IMR-90 (cell line): ENCODE measurements at regions not wholly inside any gene's neighbourhood (a gene's known extent, or its start where the extent isn't known, plus 50 kb on each side); places are given as distances from the start of the nearest gene placed in this dataset.

Experiments used
- ATAC-seq: fragments of 200-7000 bp; cut with Tn5 transposase; 2 replicates; pipeline ENCODE4 v1.9.1; 2020; ENCODE audit warnings: low read depth, mild to moderate bottlenecking, moderate library complexity
- BruUV-seq: library from RNA; stranded (reverse); fragments of 400-500 nt; replicated peaks from 2 replicates; lab custom pipeline; 2021; lab: Mats Ljungman, UMichigan
- CTCF ChIA-PET: fragments of 300-600 bp; formaldehyde crosslinking; extraction: SDS; loops from one replicate; lab custom pipeline; 2021; ENCODE audit warnings: antibody characterized with exemption; lab: Yijun Ruan, JAX
- POLR2A ChIA-PET: fragments of 300-600 bp; sonication (Branson Sonifier 250); formaldehyde crosslinking; loops from one replicate; lab custom pipeline; 2022; ENCODE audit warnings: antibody characterized with exemption; ENCODE audit not compliant: unreplicated experiment; lab: Charles Lee
- DNase-seq: peaks from one replicate; pipeline ENCODE4 v3.0.0; 2013
- H2AFZ ChIP-seq: replicated peaks from 2 replicates; pipeline ENCODE3; 2013; ENCODE audit warnings: low read length, mild to moderate bottlenecking; ENCODE audit not compliant: poor library complexity
- H2AK5ac ChIP-seq: 2 replicates; pipeline ENCODE4 v1.6.1; 2013; ENCODE audit warnings: low read depth, low read length, inconsistent platforms
- H2AK9ac ChIP-seq: replicated peaks from 2 replicates; pipeline ENCODE3; 2013; ENCODE audit warnings: mild to moderate bottlenecking, low read depth, low read length, moderate library complexity; ENCODE audit not compliant: poor library complexity
- H2BK120ac ChIP-seq: 2 replicates; pipeline ENCODE4 v1.6.1; 2013; ENCODE audit warnings: low read depth, low read length, inconsistent platforms
- H2BK15ac ChIP-seq: 3 replicates; pipeline ENCODE4 v1.6.1; 2013; ENCODE audit warnings: low read depth, low read length, inconsistent platforms
- H2BK20ac ChIP-seq: 2 replicates; pipeline ENCODE4 v1.6.1; 2013; ENCODE audit warnings: low read depth, mild to moderate bottlenecking, inconsistent platforms, low read length, moderate library complexity
- H2BK5ac ChIP-seq: 2 replicates; pipeline ENCODE4 v1.6.1; 2013; ENCODE audit warnings: mild to moderate bottlenecking, low read depth, low read length, inconsistent platforms; ENCODE audit not compliant: poor library complexity, severe bottlenecking
- H3K14ac ChIP-seq: replicated peaks from 2 replicates; pipeline ENCODE4 v1.6.1; 2013; ENCODE audit warnings: low read depth, low read length, inconsistent platforms
- H3K18ac ChIP-seq: 2 replicates; pipeline ENCODE4 v1.6.1; 2013; ENCODE audit warnings: low read depth, low read length, control low read depth
- H3K23ac ChIP-seq: 2 replicates; pipeline ENCODE4 v1.6.1; 2013; ENCODE audit warnings: low read depth, low read length, inconsistent platforms
- H3K27ac ChIP-seq: 2 replicates; pipeline ENCODE4 v1.5.1; 2013; ENCODE audit warnings: mild to moderate bottlenecking, control low read depth, low read length; ENCODE audit not compliant: insufficient read depth
- H3K27me3 ChIP-seq: 2 replicates; pipeline ENCODE4 v1.6.1; 2013; ENCODE audit warnings: low read length; ENCODE audit not compliant: control insufficient read depth, insufficient read depth
- H3K36me3 ChIP-seq: 2 replicates; pipeline ENCODE4 v1.6.1; 2013; ENCODE audit warnings: low read length, mixed read lengths; ENCODE audit not compliant: control insufficient read depth, insufficient read depth
- H3K4ac ChIP-seq: 2 replicates; pipeline ENCODE4 v1.6.1; 2013; ENCODE audit warnings: low read depth, low read length, inconsistent platforms
- H3K4me1 ChIP-seq: 2 replicates; pipeline ENCODE4 v1.6.1; 2013; ENCODE audit warnings: low read length, mixed read lengths; ENCODE audit not compliant: control insufficient read depth, insufficient read depth
- H3K4me2 ChIP-seq: 2 replicates; pipeline ENCODE4 v1.6.1; 2013; ENCODE audit warnings: low read depth, mild to moderate bottlenecking, control low read depth, low read length, moderate library complexity
- H3K4me3 ChIP-seq: 2 replicates; pipeline ENCODE4 v1.5.1; 2013; ENCODE audit warnings: low read depth, mild to moderate bottlenecking, control low read depth, low read length, moderate library complexity; ENCODE audit not compliant: insufficient read depth
- H3K56ac ChIP-seq: 2 replicates; pipeline ENCODE4 v1.6.1; 2013; ENCODE audit warnings: low read length, inconsistent platforms; ENCODE audit not compliant: insufficient read depth; ENCODE audit errors: extremely low read depth
- H3K79me1 ChIP-seq, 2 experiments: 2 replicates each; pipeline ENCODE4 v1.6.1; 2013; ENCODE audit warnings: low read length in 2 of 2, inconsistent platforms in 1 of 2, low read depth in 1 of 2
- H3K9ac ChIP-seq: 2 replicates; pipeline ENCODE4 v1.6.1; 2013; ENCODE audit warnings: low read depth, low read length, control low read depth
- H3K9me1 ChIP-seq: 2 replicates; pipeline ENCODE4 v1.6.1; 2013; ENCODE audit warnings: low read length, inconsistent platforms; ENCODE audit not compliant: insufficient read depth
- H3K9me3 ChIP-seq: 2 replicates; pipeline ENCODE4 v1.6.1; 2013; ENCODE audit warnings: low read length; ENCODE audit not compliant: control insufficient read depth, insufficient read depth
- H4K20me1 ChIP-seq: 2 replicates; pipeline ENCODE4 v1.6.1; 2013; ENCODE audit warnings: low read length, inconsistent platforms; ENCODE audit not compliant: insufficient read depth
- H4K5ac ChIP-seq: 2 replicates; pipeline ENCODE4 v1.6.1; 2013; ENCODE audit warnings: mild to moderate bottlenecking, low read depth, low read length, control low read depth
- H4K8ac ChIP-seq, 2 experiments: 2 replicates each; pipeline ENCODE4 v1.6.1; 2013; ENCODE audit warnings: low read depth in 2 of 2, low read length in 2 of 2, control low read depth in 1 of 2, inconsistent platforms in 1 of 2
- H4K91ac ChIP-seq: 2 replicates; pipeline ENCODE4 v1.6.1; 2013; ENCODE audit warnings: low read depth, low read length, inconsistent platforms; ENCODE audit not compliant: insufficient read depth
- BHLHE40 ChIP-seq: fragments of 150-350 bp; IDR thresholded peaks from 2 replicates; pipeline ENCODE4 v1.6.1; 2016; ENCODE audit warnings: mild to moderate bottlenecking, low read depth, low read length
- CEBPB ChIP-seq: IDR thresholded peaks from 2 replicates; pipeline ENCODE4 v1.6.1; 2012; ENCODE audit warnings: low read depth, low read length, improper control_type of control experiment
- CHD1 ChIP-seq: IDR thresholded peaks from 2 replicates; pipeline ENCODE4 v1.6.1; 2012; ENCODE audit warnings: low read depth, low read length, improper control_type of control experiment
- FOS ChIP-seq: fragments of 150-350 bp; IDR thresholded peaks from 2 replicates; pipeline ENCODE4 v1.6.1; 2016; ENCODE audit warnings: low read depth, low read length
- MAFK ChIP-seq: IDR thresholded peaks from 2 replicates; pipeline ENCODE4 v1.6.1; 2012; ENCODE audit warnings: low read depth, low read length, improper control_type of control experiment
- MAZ ChIP-seq: IDR thresholded peaks from 2 replicates; pipeline ENCODE4 v1.6.1; 2012; ENCODE audit warnings: low read depth, mild to moderate bottlenecking, low read length, improper control_type of control experiment, moderate library complexity, borderline replicate concordance
- MXI1 ChIP-seq: IDR thresholded peaks from 2 replicates; pipeline ENCODE4 v1.6.1; 2012; ENCODE audit warnings: low read depth, mild to moderate bottlenecking, low read length, moderate library complexity, borderline replicate concordance
- NFE2L2 ChIP-seq: fragments of 150-350 bp; IDR thresholded peaks from 2 replicates; pipeline ENCODE4 v1.6.1; 2016; ENCODE audit warnings: low read depth, mild to moderate bottlenecking, low read length
- POLR2A ChIP-seq: IDR thresholded peaks from 2 replicates; pipeline ENCODE4 v1.6.1; 2012; ENCODE audit warnings: mild to moderate bottlenecking, low read depth, low read length
- RAD21 ChIP-seq: IDR thresholded peaks from 2 replicates; pipeline ENCODE4 v1.6.1; 2012; ENCODE audit warnings: low read length, improper control_type of control experiment
- RCOR1 ChIP-seq: IDR thresholded peaks from 2 replicates; pipeline ENCODE4 v1.6.1; 2012; ENCODE audit warnings: mild to moderate bottlenecking, low read length, improper control_type of control experiment; ENCODE audit not compliant: insufficient replicate concordance
- RFX5 ChIP-seq: IDR thresholded peaks from 2 replicates; pipeline ENCODE4 v1.8.0; 2012; ENCODE audit warnings: low read depth, mild to moderate bottlenecking, low read length, moderate library complexity
- SMC3 ChIP-seq: fragments of 150-350 bp; IDR thresholded peaks from 2 replicates; pipeline ENCODE4 v1.6.1; 2016; ENCODE audit warnings: low read depth, mild to moderate bottlenecking, antibody characterized with exemption, low read length, moderate library complexity
- dilution Hi-C: fragments of 300-500 bp; cut with HindIII; formaldehyde crosslinking; loops from one replicate; pipeline ENCODE4 v1.14.3; 2018; ENCODE audit warnings: low sequenced_read_pairs; ENCODE audit not compliant: unreplicated experiment
- in situ Hi-C: fragments of 300-500 bp; cut with MboI; formaldehyde crosslinking; loops from 3 replicates; pipeline ENCODE4 v1.14.3; 2019; ENCODE audit warnings: low sequenced_read_pairs, inconsistent platforms, mixed read lengths
- intact Hi-C: fragments of 100-400 bp; cut with micrococcal nuclease; formaldehyde crosslinking; loops from 2 replicates; pipeline ENCODE4 v1.10.0; 2022
- TF ChIP-seq, protein P1 (sequence below): fragments of 150-350 bp; IDR thresholded peaks from 2 replicates; pipeline ENCODE4 v1.6.1; 2016; ENCODE audit warnings: low read depth, mild to moderate bottlenecking, low read length, moderate library complexity, borderline replicate concordance
- TF ChIP-seq, protein P2 (sequence below): conservative IDR thresholded peaks from 2 replicates; pipeline ENCODE4 v1.5.1; 2012; ENCODE audit warnings: mild to moderate bottlenecking, low read depth, low read length, improper control_type of control experiment
- TF ChIP-seq, protein P3 (sequence below): fragments of 150-350 bp; IDR thresholded peaks from 2 replicates; pipeline ENCODE4 v1.6.1; 2017; ENCODE audit warnings: mild to moderate bottlenecking, antibody characterized with exemption, low read length, low read depth

DNA sequence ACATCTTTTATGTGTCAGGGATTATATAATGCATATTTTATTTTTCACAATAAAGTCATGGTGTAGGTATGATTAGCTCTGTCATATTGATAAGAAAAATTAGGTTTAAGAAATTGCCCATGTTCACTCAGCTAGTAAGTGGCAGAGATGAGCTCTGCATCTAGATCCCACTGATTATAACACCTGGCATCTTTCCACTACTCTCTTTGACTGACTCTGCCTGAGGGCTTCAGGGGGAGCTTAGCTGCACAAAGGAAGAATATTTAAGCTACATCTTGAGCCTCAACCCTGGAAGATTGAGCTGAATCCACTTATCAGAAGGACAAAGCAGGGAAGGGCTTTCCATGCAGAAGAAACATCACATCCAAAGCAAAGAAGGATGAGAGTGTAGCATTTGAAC lies 190.4 kb downstream of the MIS18A start:
- intact Hi-C loops: no loop called here
- H2AK9ac ChIP-seq: no peak overlapping the region
- no peak overlapping the region for H2BK20ac ChIP-seq
- H3K9ac ChIP-seq: no peak overlapping the region
- H3K27me3 ChIP-seq: peaks cover under 1% of the 10 kb centered on the region; the same call in 1 of the 2 replicates
- H2BK120ac ChIP-seq: no peak overlapping the region
- ChIA-PET POLR2A (no interaction called here), CTCF (interaction anchor here (0.5 kb wide), 1 partner anchor 159 kb away, joined by 3 read pairs; no protein-coding TSS in a partner anchor)
- no peaks in the 10 kb centered on the region for H3K79me1 ChIP-seq
- no peak overlapping the region for H3K56ac ChIP-seq
- BruUV-seq: no TSS peak
- H3K9me1 ChIP-seq: no peaks in the 10 kb centered on the region
- H3K27ac ChIP-seq: no peak overlapping the region
- H3K4me3 ChIP-seq: no peak overlapping the region
- no peaks in the 10 kb centered on the region for H3K9me3 ChIP-seq
- no peak overlapping the region for H4K8ac ChIP-seq
- no peaks in the 10 kb centered on the region for H3K4me1 ChIP-seq
- H2BK15ac ChIP-seq: no peak overlapping the region
- no peak for TF ChIP-seq FOS
- no peak for TF ChIP-seq RFX5
- TF ChIP-seq, protein P1, sequence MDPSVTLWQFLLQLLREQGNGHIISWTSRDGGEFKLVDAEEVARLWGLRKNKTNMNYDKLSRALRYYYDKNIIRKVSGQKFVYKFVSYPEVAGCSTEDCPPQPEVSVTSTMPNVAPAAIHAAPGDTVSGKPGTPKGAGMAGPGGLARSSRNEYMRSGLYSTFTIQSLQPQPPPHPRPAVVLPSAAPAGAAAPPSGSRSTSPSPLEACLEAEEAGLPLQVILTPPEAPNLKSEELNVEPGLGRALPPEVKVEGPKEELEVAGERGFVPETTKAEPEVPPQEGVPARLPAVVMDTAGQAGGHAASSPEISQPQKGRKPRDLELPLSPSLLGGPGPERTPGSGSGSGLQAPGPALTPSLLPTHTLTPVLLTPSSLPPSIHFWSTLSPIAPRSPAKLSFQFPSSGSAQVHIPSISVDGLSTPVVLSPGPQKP: no peak
- no peak for TF ChIP-seq MAZ
- no peak for TF ChIP-seq CHD1
- no peak for TF ChIP-seq RAD21
- TF ChIP-seq, protein P2, sequence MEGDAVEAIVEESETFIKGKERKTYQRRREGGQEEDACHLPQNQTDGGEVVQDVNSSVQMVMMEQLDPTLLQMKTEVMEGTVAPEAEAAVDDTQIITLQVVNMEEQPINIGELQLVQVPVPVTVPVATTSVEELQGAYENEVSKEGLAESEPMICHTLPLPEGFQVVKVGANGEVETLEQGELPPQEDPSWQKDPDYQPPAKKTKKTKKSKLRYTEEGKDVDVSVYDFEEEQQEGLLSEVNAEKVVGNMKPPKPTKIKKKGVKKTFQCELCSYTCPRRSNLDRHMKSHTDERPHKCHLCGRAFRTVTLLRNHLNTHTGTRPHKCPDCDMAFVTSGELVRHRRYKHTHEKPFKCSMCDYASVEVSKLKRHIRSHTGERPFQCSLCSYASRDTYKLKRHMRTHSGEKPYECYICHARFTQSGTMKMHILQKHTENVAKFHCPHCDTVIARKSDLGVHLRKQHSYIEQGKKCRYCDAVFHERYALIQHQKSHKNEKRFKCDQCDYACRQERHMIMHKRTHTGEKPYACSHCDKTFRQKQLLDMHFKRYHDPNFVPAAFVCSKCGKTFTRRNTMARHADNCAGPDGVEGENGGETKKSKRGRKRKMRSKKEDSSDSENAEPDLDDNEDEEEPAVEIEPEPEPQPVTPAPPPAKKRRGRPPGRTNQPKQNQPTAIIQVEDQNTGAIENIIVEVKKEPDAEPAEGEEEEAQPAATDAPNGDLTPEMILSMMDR: no peak
- TF ChIP-seq RCOR1: no peak
- TF ChIP-seq, protein P3, sequence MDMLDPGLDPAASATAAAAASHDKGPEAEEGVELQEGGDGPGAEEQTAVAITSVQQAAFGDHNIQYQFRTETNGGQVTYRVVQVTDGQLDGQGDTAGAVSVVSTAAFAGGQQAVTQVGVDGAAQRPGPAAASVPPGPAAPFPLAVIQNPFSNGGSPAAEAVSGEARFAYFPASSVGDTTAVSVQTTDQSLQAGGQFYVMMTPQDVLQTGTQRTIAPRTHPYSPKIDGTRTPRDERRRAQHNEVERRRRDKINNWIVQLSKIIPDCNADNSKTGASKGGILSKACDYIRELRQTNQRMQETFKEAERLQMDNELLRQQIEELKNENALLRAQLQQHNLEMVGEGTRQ: no peak
- TF ChIP-seq SMC3: no peak
- TF ChIP-seq POLR2A: no peak
- TF ChIP-seq CEBPB: no peak
- no peak for TF ChIP-seq NFE2L2
- TF ChIP-seq MXI1: no peak
- TF ChIP-seq MAFK: no peak
- TF ChIP-seq BHLHE40: no peak
- H4K91ac ChIP-seq: no peak overlapping the region
- no peak for DNase-seq
- H3K23ac ChIP-seq: no peak overlapping the region
- in situ Hi-C loops: no loop called here
- H2AFZ ChIP-seq: no peak overlapping the region
- ATAC-seq: no peak
- no peaks in the 10 kb centered on the region for H3K36me3 ChIP-seq
- dilution Hi-C loops: no loop called here
- H3K4ac ChIP-seq: no peak overlapping the region
- no peak overlapping the region for H3K18ac ChIP-seq
- no peak overlapping the region for H3K14ac ChIP-seq
- no peak overlapping the region for H2BK5ac ChIP-seq
- H2AK5ac ChIP-seq: no peak overlapping the region
- no peak overlapping the region for H3K4me2 ChIP-seq
- H4K20me1 ChIP-seq: no peaks in the 10 kb centered on the region
- no peak overlapping the region for H4K5ac ChIP-seq
